Cardiac fibroblast (primary cell): ENCODE measurements at regions not wholly inside any gene's neighbourhood (a gene's known extent, or its start where the extent isn't known, plus 50 kb on each side); places are given as distances from the start of the nearest gene placed in this dataset.

Experiments used
- DNase-seq, 2 donors: peaks; one replicate each; pipeline versions ENCODE4 v3.0.0 to v3.0.0-alpha.2; 2010; ENCODE audit warnings: low read depth in 2 of 2
- H3K4me3 ChIP-seq, 2 donors: replicated peaks in 1 of 2; 1 replicate in 1 of 2; 2 replicates in 1 of 2; pipeline ENCODE4 v1.5.1; 2011; ENCODE audit warnings: low read depth in 2 of 2, low read length in 2 of 2, mild to moderate bottlenecking in 2 of 2, moderate library complexity in 1 of 2
- CTCF ChIP-seq: IDR thresholded peaks from one replicate; pipeline ENCODE4 v1.5.1; 2011; ENCODE audit warnings: low read depth, mild to moderate bottlenecking, low read length, inconsistent platforms

- H3K4me3 ChIP-seq = no peak overlapping the region
- no peak for DNase-seq
- TF ChIP-seq CTCF = no peak
Observed at GRCh38 chr6:168145747-168146596, 67.0 kb upstream of the FRMD1 start.

GRCh38 chr6:168139121-168139520 is 60.1 kb upstream of the FRMD1 start:
- DNase-seq = no peak
- TF ChIP-seq CTCF = no peak

GRCh38 chr6:168138436-168138835 is 59.4 kb upstream of the FRMD1 start:
- no peak overlapping the region for H3K4me3 ChIP-seq
- no peak for DNase-seq
- no peak for TF ChIP-seq CTCF

More at GRCh38 chr6:168139121-168139520, 60.1 kb upstream of the FRMD1 start:
- H3K4me3 ChIP-seq = no peak overlapping the region

- no peak for TF ChIP-seq CTCF
- no peak overlapping the region for H3K4me3 ChIP-seq
- DNase-seq = no peak
Observed at GRCh38 chr6:168137024-168137423, 58.0 kb upstream of the FRMD1 start.

DNA sequence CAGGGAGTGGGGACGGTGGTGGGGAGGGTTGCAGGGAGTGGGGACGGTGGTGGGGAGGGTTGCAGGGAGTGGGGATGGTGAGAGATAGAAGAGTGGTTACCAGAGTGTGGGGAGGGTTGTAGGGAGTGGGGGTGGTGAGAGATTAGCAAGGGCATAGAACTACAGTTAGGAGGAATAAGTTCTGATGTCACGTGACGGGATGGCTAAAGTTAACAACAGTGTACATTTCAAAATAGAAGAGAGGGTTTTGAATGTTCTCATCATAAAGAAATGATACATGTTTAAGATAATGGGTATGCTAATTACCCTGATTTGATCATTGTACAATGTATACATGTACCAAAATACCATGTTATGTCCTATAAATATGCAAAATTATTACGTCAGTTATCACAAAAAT is 57.6 kb upstream of the FRMD1 start:
- no peak for DNase-seq
- TF ChIP-seq CTCF = no peak
- no peak overlapping the region for H3K4me3 ChIP-seq

DNA sequence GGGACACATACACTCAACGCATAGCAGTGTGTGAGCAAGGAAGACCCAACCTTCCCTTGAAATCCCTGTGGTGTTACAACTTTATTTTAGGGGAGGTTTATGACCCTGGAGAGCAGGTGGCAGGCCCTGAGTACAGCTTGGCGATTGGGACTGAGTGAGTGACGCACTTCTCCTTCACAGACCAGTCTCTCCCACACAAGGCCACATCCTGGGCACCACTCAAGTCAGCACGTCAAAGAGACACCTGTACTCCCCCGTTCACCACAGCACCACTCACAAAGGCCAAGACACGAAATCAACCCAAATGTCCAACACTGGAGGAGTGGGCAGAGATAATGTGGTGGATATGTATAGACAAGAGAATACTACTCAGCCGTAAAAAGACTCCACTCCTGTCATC is 57.0 kb upstream of the FRMD1 start:
- DNase-seq = no peak
- no peak overlapping the region for H3K4me3 ChIP-seq
- TF ChIP-seq CTCF = no peak
